ENCODE measurements at regions not wholly inside any gene's neighbourhood (a gene's known extent, or its start where the extent isn't known, plus 50 kb on each side); places are given as distances from the start of the nearest gene placed in this dataset.

DNA sequence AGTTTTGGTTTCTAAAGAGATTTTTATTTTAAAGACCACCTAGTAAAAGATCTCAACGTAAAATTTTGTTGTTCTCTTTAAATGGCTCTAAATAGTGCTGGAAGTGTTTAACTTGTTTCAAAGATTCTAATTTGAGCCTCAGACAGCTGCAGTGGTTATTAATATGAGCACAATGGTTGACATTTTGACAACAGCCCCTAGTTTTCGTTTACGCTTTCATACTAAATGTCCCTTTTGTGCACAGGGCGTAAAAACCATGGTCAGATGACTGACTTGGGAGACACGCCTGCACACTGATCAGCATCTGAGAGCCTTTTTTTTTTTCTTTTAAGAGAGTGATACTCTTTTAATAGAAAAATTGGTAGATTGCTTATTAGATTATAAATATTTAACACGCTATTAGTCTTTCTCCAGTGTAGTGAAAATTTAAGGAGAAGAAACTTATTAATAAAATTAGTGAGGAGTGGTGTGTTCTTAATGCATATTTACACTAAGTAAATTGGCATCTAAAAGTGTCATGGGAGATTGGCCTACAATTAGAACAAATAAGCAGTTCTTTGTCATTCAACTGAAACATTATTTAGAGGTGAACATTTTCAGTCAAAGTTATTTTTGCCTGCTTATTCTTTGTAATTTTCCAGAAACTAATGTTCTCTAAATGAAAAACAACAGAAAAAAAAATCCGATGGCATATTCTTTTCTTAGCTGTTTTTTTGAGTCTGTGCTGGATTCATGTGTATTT lies 182.8 kb upstream of the PHYHIPL start:
- Histone ChIP-seq H3K4me3 (ENCODE audit: low read depth in 2 of 2, low read length in 1 of 2) (no peak overlapping the region), H3K27me3 (ENCODE audit: insufficient read depth) (no peaks in the 10 kb centered on the region), H3K36me3 (replicated peaks in 1 of 2; ENCODE audit: control insufficient read depth in 1 of 2, insufficient read depth in 2 of 2, low read length in 1 of 2) (no peaks in the 10 kb centered on the region), H3K9ac (no peak overlapping the region), H2AFZ (ENCODE audit: low read depth) (no peak overlapping the region), H3K9me3 (no peaks in the 10 kb centered on the region), H3K79me2 (ENCODE audit: insufficient read depth) (no peaks in the 10 kb centered on the region), H3K9me2 (no peaks in the 10 kb centered on the region), H3K4me1 (ENCODE audit: control insufficient read depth in 1 of 2, insufficient read depth in 2 of 2, low read depth in 1 of 2, low read length in 1 of 2) (peaks cover 0 to 7% of the 10 kb centered on the region in 2 experiments; a peak in 2 of 4 replicates), H3K27ac (ENCODE audit: low read depth in 2 of 2, low read length in 1 of 2) (no peak overlapping the region; a peak in 1 of 4 replicates), H3K4me2 (no peak overlapping the region), H4K20me1 (ENCODE audit: insufficient read depth) (no peaks in the 10 kb centered on the region), H3F3A (replicated peaks; ENCODE audit: insufficient read depth) (no peaks in the 10 kb centered on the region)
- CTCF ChIA-PET, result interaction anchor here (0.7 to 1.0 kb wide), 2 partner anchors 9 to 53 kb away, joined by 3 read pairs; no protein-coding TSS in a partner anchor
- WGBS (ENCODE audit: low lambda C conversion rate), result 64% methylated on average over 7 of the region's 7 CpGs
- POLR2A ChIA-PET, result no interaction called here
- no peak for DNase-seq
- TF ChIP-seq RCOR1 (IDR thresholded peaks at IDR 0.05; ENCODE audit: low read length) (no peak), EP300 (IDR thresholded peaks at IDR 0.05; ENCODE audit: borderline replicate concordance in 1 of 2, low read depth in 1 of 2, low read length in 1 of 2) (no peak), MEF2A (IDR thresholded peaks at IDR 0.05; ENCODE audit: borderline replicate concordance, low read depth) (no peak), JUND (IDR thresholded peaks at IDR 0.05) (no peak), NRF1 (IDR thresholded peaks at IDR 0.05; ENCODE audit: low read depth, low read length) (no peak)

DNA sequence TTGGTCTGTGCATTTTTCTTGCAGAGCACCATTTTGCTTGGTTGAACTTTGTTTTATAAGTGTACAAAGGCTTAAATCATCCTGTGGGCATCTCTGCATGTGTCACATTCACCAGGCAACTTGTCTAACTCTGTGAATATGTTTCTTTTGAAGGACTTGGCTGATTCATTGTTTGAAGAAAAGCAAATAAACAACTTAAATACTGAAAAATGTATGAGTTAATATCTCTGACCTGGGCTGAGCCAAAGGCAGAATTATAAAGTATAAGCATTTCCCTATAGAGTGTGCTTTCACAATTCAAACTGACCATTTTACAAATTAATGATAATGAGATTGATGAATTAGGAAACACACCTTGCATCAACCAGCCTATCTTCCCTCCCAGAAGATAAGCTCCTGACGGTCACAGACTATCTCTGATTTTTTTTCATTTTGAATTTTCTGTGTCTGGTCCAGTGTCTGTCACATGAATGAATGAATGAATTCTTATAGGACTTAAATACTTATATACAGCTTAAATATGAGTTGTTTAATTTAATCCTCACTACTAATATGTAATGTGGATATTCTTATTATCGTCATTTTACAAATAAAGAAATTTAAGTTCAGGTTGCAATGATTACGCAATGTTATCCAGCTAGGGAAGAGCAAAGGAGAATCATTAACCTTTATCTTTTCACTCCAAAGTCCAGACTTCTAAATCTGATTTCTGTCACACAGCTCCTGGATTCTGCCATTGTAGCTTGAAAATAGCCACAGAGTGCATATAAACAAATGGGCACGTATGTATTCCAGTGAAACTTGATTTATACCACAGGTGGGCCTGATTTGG lies 182.0 kb upstream of the PHYHIPL start:
- H3K9ac ChIP-seq, result no peak overlapping the region
- no peaks in the 10 kb centered on the region for H3F3A ChIP-seq (replicated peaks; ENCODE audit: insufficient read depth)
- H3K4me3 ChIP-seq (ENCODE audit: low read depth in 2 of 2, low read length in 1 of 2), result no peak overlapping the region
- H2AFZ ChIP-seq (ENCODE audit: low read depth), result no peak overlapping the region
- H3K9me2 ChIP-seq, result no peaks in the 10 kb centered on the region
- no peak overlapping the region; a peak in 1 of 4 replicates for H3K27ac ChIP-seq (ENCODE audit: low read depth in 2 of 2, low read length in 1 of 2)
- TF ChIP-seq SMC3 (IDR thresholded peaks at IDR 0.05; ENCODE audit: low read depth, low read length) (no peak), TEAD4 (IDR thresholded peaks at IDR 0.05; ENCODE audit: borderline replicate concordance, insufficient read depth) (no peak), MEF2A (IDR thresholded peaks at IDR 0.05; ENCODE audit: borderline replicate concordance, low read depth) (no peak), FOXJ3 (CRISPR knock-in tag; IDR thresholded peaks at IDR 0.05) (no peak), GABPA (IDR thresholded peaks at IDR 0.05; ENCODE audit: low read depth) (no peak), EZH2phosphoT487 (IDR thresholded peaks at IDR 0.05; ENCODE audit: borderline replicate concordance, low read depth) (no peak), EP300 (IDR thresholded peaks at IDR 0.05; ENCODE audit: borderline replicate concordance in 1 of 2, low read depth in 1 of 2, low read length in 1 of 2) (no peak), RFX5 (IDR thresholded peaks at IDR 0.05; ENCODE audit: low read length) (no peak), SIN3A (IDR thresholded peaks at IDR 0.05; ENCODE audit: borderline replicate concordance, low read depth, low read length) (no peak), ELF1 (IDR thresholded peaks at IDR 0.05) (no peak), POLR2AphosphoS5 (IDR thresholded peaks at IDR 0.05; ENCODE audit: low read depth, low read length) (no peak), GATA2 (CRISPR knock-in tag; IDR thresholded peaks at IDR 0.05) (no peak), JUND (IDR thresholded peaks at IDR 0.05) (no peak), TCF12 (IDR thresholded peaks at IDR 0.05) (no peak), MXI1 (IDR thresholded peaks at IDR 0.05; ENCODE audit: low read depth, low read length) (no peak)
- TF ChIP-seq, protein P1, sequence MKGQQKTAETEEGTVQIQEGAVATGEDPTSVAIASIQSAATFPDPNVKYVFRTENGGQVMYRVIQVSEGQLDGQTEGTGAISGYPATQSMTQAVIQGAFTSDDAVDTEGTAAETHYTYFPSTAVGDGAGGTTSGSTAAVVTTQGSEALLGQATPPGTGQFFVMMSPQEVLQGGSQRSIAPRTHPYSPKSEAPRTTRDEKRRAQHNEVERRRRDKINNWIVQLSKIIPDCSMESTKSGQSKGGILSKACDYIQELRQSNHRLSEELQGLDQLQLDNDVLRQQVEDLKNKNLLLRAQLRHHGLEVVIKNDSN (IDR thresholded peaks at IDR 0.05; ENCODE audit: borderline replicate concordance, low read depth), result no peak
- no peaks in the 10 kb centered on the region for H3K36me3 ChIP-seq (replicated peaks in 1 of 2; ENCODE audit: control insufficient read depth in 1 of 2, insufficient read depth in 2 of 2, low read length in 1 of 2)
- no peaks in the 10 kb centered on the region for H4K20me1 ChIP-seq (ENCODE audit: insufficient read depth)
- 76% methylated on average over 4 of the region's 4 CpGs for WGBS (ENCODE audit: low lambda C conversion rate)
- H3K9me3 ChIP-seq, result no peaks in the 10 kb centered on the region
- no peak for DNase-seq
- ChIA-PET POLR2A (no interaction called here), CTCF (interaction anchor here (1.0 to 2.0 kb wide), 3 partner anchors 8 to 12 kb away, joined by 3 to 4 read pairs (median 3); no protein-coding TSS in a partner anchor)
- peaks cover 0 to 9% of the 10 kb centered on the region in 2 experiments; a peak in 2 of 4 replicates for H3K4me1 ChIP-seq (ENCODE audit: control insufficient read depth in 1 of 2, insufficient read depth in 2 of 2, low read depth in 1 of 2, low read length in 1 of 2)
- no peak overlapping the region for H3K4me2 ChIP-seq
- H3K79me2 ChIP-seq (ENCODE audit: insufficient read depth), result no peaks in the 10 kb centered on the region
- H3K27me3 ChIP-seq (ENCODE audit: insufficient read depth), result no peaks in the 10 kb centered on the region
